ENCODE measurements at regions not wholly inside any gene's neighbourhood (a gene's known extent, or its start where the extent isn't known, plus 50 kb on each side); places are given as distances from the start of the nearest gene placed in this dataset.
A peak's percentile ranks its signal among the peaks of the same experiment; 100 is the strongest.

GRCh38 chr5:61948151-61948550 lies 357.9 kb upstream of the KIF2A start:
- TF ChIP-seq POLR2A (IDR thresholded peaks at IDR 0.05) = no peak
- TF ChIP-seq POLR2AphosphoS5 (IDR thresholded peaks at IDR 0.05; ENCODE audit: insufficient read depth in 1 of 2, low read depth in 1 of 2) = no peak
- no peak for TF ChIP-seq CTCF (IDR thresholded peaks at IDR 0.05)
- no peaks in the 10 kb centered on the region for H3K27me3 ChIP-seq
- intact Hi-C loops (cut with DNase I) = no loop called here
- H3K27ac ChIP-seq = no peak overlapping the region
- no peaks in the 10 kb centered on the region for H3K9me3 ChIP-seq
- no peaks in the 10 kb centered on the region for H3K4me1 ChIP-seq
- no peak for DNase-seq (ENCODE audit: extremely low spot score in 2 of 2)
- no peak overlapping the region for H3K4me3 ChIP-seq
- no peaks in the 10 kb centered on the region for H3K36me3 ChIP-seq

DNA sequence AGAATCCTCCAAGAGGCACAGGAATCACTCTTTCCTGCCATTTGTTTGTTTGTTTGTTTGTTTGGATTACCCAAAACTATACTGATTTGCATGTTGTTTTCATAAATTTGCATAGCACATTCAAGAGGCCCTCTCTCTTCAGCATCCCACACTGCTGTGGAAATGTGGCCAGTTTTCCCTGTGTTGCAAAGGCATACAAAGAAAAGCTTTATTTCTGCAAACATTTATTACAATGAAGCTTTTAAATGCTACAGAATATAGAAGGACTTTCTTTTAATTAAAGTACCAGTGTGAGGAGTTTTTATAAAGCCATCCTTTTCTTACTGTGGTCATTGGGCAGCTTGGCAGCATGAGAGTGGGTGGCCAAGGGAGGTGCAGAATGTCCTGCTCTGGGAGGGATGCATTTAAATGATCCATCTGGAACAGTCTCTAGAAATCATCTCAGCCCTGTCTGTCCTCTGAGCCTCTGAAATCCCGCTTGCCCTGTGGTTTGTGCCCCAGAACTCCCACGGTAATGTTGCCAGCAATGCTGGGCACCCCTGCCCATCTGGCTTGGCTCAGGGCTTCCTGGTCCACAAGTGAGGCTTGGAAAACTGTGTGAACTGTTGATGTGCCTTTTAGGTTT lies 356.8 kb upstream of the KIF2A start:
- Histone ChIP-seq H3K9me3 (no peaks in the 10 kb centered on the region), H3K27ac (no peak overlapping the region), H3K4me1 (no peaks in the 10 kb centered on the region), H3K4me3 (no peak overlapping the region), H3K27me3 (no peaks in the 10 kb centered on the region), H3K36me3 (no peaks in the 10 kb centered on the region)
- DNase-seq (ENCODE audit: extremely low spot score in 2 of 2) = no peak
- intact Hi-C loops (cut with DNase I) = no loop called here
- TF ChIP-seq POLR2A (IDR thresholded peaks at IDR 0.05) = no peak
- TF ChIP-seq CTCF (IDR thresholded peaks at IDR 0.05) = no peak
- no peak for TF ChIP-seq POLR2AphosphoS5 (IDR thresholded peaks at IDR 0.05; ENCODE audit: insufficient read depth in 1 of 2, low read depth in 1 of 2)

- H3K4me3 ChIP-seq = no peak overlapping the region
- peak in 1 of 2 donors; percentile 77 for DNase-seq (ENCODE audit: extremely low spot score in 2 of 2)
- H3K4me1 ChIP-seq = no peaks in the 10 kb centered on the region
- H3K27ac ChIP-seq = no peak overlapping the region
- TF ChIP-seq POLR2A (IDR thresholded peaks at IDR 0.05) = no peak
- no peak for TF ChIP-seq POLR2AphosphoS5 (IDR thresholded peaks at IDR 0.05; ENCODE audit: insufficient read depth in 1 of 2, low read depth in 1 of 2)
- no peak for TF ChIP-seq CTCF (IDR thresholded peaks at IDR 0.05)
- no peaks in the 10 kb centered on the region for H3K27me3 ChIP-seq
- no peaks in the 10 kb centered on the region for H3K36me3 ChIP-seq
- intact Hi-C loops (cut with DNase I) = no loop called here
- H3K9me3 ChIP-seq = no peaks in the 10 kb centered on the region
These were observed 356.1 kb upstream of the KIF2A start for GRCh38 chr5:61949679-61950435.

- Histone ChIP-seq H3K4me3 (no peak overlapping the region), H3K9me3 (no peaks in the 10 kb centered on the region), H3K27me3 (no peaks in the 10 kb centered on the region), H3K36me3 (no peaks in the 10 kb centered on the region), H3K27ac (no peak overlapping the region), H3K4me1 (no peaks in the 10 kb centered on the region)
- no peak for DNase-seq (ENCODE audit: extremely low spot score in 2 of 2)
- TF ChIP-seq POLR2AphosphoS5 (IDR thresholded peaks at IDR 0.05; ENCODE audit: insufficient read depth in 1 of 2, low read depth in 1 of 2) (no peak), POLR2A (IDR thresholded peaks at IDR 0.05) (no peak)
- intact Hi-C loops (cut with DNase I) = no loop called here
These were observed 354.7 kb upstream of the KIF2A start for GRCh38 chr5:61951295-61951694.

DNA sequence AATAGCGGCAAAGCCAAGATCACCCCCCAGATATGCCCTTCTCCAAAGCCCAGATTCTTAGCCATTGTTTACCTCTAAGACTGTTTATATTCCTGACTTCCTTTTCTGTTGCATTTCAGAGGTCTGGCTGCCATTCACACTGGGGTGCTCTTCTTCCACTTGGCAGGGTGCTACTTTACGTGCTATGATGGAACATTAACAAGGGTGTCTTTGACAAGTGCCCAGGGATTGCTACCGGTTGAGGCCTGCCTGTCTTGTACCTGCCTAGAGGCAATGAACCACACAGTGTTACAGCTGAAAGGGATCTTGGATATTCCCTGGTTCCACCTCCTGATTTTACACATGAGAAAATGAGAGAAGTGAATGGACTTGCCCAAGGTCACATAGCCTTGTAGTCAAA lies 352.1 kb upstream of the KIF2A start:
- no peaks in the 10 kb centered on the region for H3K9me3 ChIP-seq
- H3K36me3 ChIP-seq = no peaks in the 10 kb centered on the region
- peak in 1 of 2 donors; percentile 54 for DNase-seq (ENCODE audit: extremely low spot score in 2 of 2)
- intact Hi-C loops (cut with DNase I) = no loop called here
- no peaks in the 10 kb centered on the region for H3K27me3 ChIP-seq
- H3K4me3 ChIP-seq = no peak overlapping the region
- no peaks in the 10 kb centered on the region for H3K4me1 ChIP-seq
- TF ChIP-seq CTCF (IDR thresholded peaks at IDR 0.05) = no peak
- no peak for TF ChIP-seq POLR2A (IDR thresholded peaks at IDR 0.05)
- TF ChIP-seq POLR2AphosphoS5 (IDR thresholded peaks at IDR 0.05; ENCODE audit: insufficient read depth in 1 of 2, low read depth in 1 of 2) = no peak
- H3K27ac ChIP-seq = no peak overlapping the region

All from vagina (tissue), 2 donors.